H1 (cell line): ENCODE measurements at regions not wholly inside any gene's neighbourhood (a gene's known extent, or its start where the extent isn't known, plus 50 kb on each side); places are given as distances from the start of the nearest gene placed in this dataset.

Experiments
- CTCF ChIA-PET: fragments of 300-600 bp; sonication (Branson Sonifier 250); formaldehyde crosslinking; loops from one replicate; lab custom pipeline; 2021; ENCODE audit not compliant: partially characterized antibody; lab: Charles Lee
- POLR2A ChIA-PET: fragments of 300-600 bp; sonication (Branson Sonifier 250); formaldehyde crosslinking; loops from one replicate; lab custom pipeline; 2021; ENCODE audit warnings: inconsistent platforms; ENCODE audit not compliant: partially characterized antibody; lab: Charles Lee
- DNase-seq, 2 experiments: peaks; one replicate each; pipeline versions ENCODE4 v3.0.0 to v3.0.0-alpha.2; 2010 to 2022; ENCODE audit warnings: low spot score in 2 of 2, low read depth in 1 of 2, mixed read lengths in 1 of 2
- FAIRE-seq: peaks from 2 replicates; lab custom pipeline; 2011; peaks lifted over from hg19 to GRCh38; lab: Jason Lieb, UNC
- H2AFZ ChIP-seq: 2 replicates; pipeline ENCODE4 v1.8.1; 2012; ENCODE audit warnings: low read length, inconsistent platforms
- H2AK5ac ChIP-seq: 2 replicates; pipeline ENCODE4 v1.6.1; 2013; ENCODE audit warnings: low read depth, low read length
- H2BK120ac ChIP-seq: replicated peaks from 2 replicates; pipeline ENCODE3; 2013; ENCODE audit warnings: low read depth, low read length, inconsistent platforms
- H2BK12ac ChIP-seq: 2 replicates; pipeline ENCODE4 v1.6.1; 2013; ENCODE audit warnings: low read depth, low read length
- H2BK15ac ChIP-seq: 2 replicates; pipeline ENCODE4 v1.6.1; 2013; ENCODE audit warnings: low read length
- H2BK20ac ChIP-seq: 2 replicates; pipeline ENCODE4 v1.6.1; 2013; ENCODE audit warnings: low read length
- H2BK5ac ChIP-seq: 2 replicates; pipeline ENCODE4 v1.6.1; 2013; ENCODE audit warnings: low read depth, low read length
- H3K14ac ChIP-seq: 2 replicates; pipeline ENCODE4 v1.6.1; 2013; ENCODE audit warnings: inconsistent platforms; ENCODE audit not compliant: insufficient read length
- H3K18ac ChIP-seq: 2 replicates; pipeline ENCODE4 v1.6.1; 2013; ENCODE audit warnings: low read length; ENCODE audit errors: extremely low read depth
- H3K23ac ChIP-seq: 2 replicates; pipeline ENCODE4 v1.6.1; 2013; ENCODE audit warnings: inconsistent platforms; ENCODE audit not compliant: insufficient read length
- H3K23me2 ChIP-seq: 2 replicates; pipeline ENCODE4 v1.6.1; 2013; ENCODE audit warnings: low read depth, low read length
- H3K27ac ChIP-seq: 2 replicates; pipeline ENCODE4 v1.6.1; 2011; ENCODE audit warnings: low read depth, low read length, inconsistent platforms
- H3K27me3 ChIP-seq, 4 experiments: replicated peaks in 1 of 4; 1 replicate in 1 of 4; 2 replicates in 3 of 4; pipeline versions ENCODE4 v1.6.1 to v1.8.1; 2011 to 2013; ENCODE audit warnings: low read length in 3 of 4, mild to moderate bottlenecking in 3 of 4, inconsistent platforms in 2 of 4, mixed read lengths in 2 of 4, moderate library complexity in 1 of 4; ENCODE audit not compliant: control insufficient read depth in 3 of 4, insufficient read depth in 3 of 4; ENCODE audit errors: extremely low read depth in 1 of 4
- H3K36me3 ChIP-seq, 4 experiments: 2 replicates each; pipeline versions ENCODE4 v1.6.1 to v1.8.1; 2011 to 2013; ENCODE audit warnings: mild to moderate bottlenecking in 4 of 4, low read length in 3 of 4, moderate library complexity in 2 of 4, control low read depth in 1 of 4, inconsistent platforms in 1 of 4; ENCODE audit not compliant: insufficient read depth in 4 of 4, control insufficient read depth in 2 of 4
- H3K4ac ChIP-seq: replicated peaks from 2 replicates; pipeline ENCODE3; 2013; ENCODE audit warnings: low read length, low read depth, mixed read lengths, inconsistent platforms; ENCODE audit not compliant: insufficient read length
- H3K4me1 ChIP-seq, 4 experiments: replicated peaks in 1 of 4; 1 replicate in 1 of 4; 2 replicates in 3 of 4; pipeline versions ENCODE4 v1.6.1 to v1.8.1; 2011 to 2013; ENCODE audit warnings: low read length in 3 of 4, inconsistent platforms in 2 of 4, mixed read lengths in 1 of 4; ENCODE audit not compliant: insufficient read depth in 4 of 4, control insufficient read depth in 3 of 4
- H3K4me2 ChIP-seq, 2 experiments: 2 replicates each; pipeline versions ENCODE4 v1.6.1 to v1.8.1; 2011 to 2013; ENCODE audit warnings: low read depth in 2 of 2, low read length in 2 of 2, control low read depth in 1 of 2, inconsistent platforms in 1 of 2, mild to moderate bottlenecking in 1 of 2; ENCODE audit not compliant: insufficient read depth in 1 of 2
- H3K4me3 ChIP-seq, 4 experiments: fragments of 200-600, 300-600 bp in 1 of 4; sonication (generic), shearing (Covaris generic), sonication (Bioruptor Twin) in 1 of 4; 2 replicates each; pipeline versions ENCODE4 v1.5.1 to v1.8.1; 2011 to 2016; ENCODE audit warnings: low read length in 4 of 4, low read depth in 3 of 4, control low read depth in 2 of 4, inconsistent platforms in 2 of 4, mild to moderate bottlenecking in 2 of 4, mixed read lengths in 1 of 4, moderate library complexity in 1 of 4; ENCODE audit not compliant: insufficient read depth in 2 of 4; ENCODE audit errors: extremely low read depth in 1 of 4
- H3K56ac ChIP-seq: replicated peaks from 2 replicates; pipeline ENCODE3; 2013; ENCODE audit warnings: low read depth, mild to moderate bottlenecking, mixed read lengths, low read length, inconsistent platforms; ENCODE audit not compliant: insufficient read length
- H3K79me1 ChIP-seq: 2 replicates; pipeline ENCODE4 v1.6.1; 2013; ENCODE audit warnings: low read depth, low read length, control low read depth
- H3K79me2 ChIP-seq, 2 experiments: 2 replicates each; pipeline versions ENCODE4 v1.6.1 to v1.8.1; 2012 to 2013; ENCODE audit warnings: low read length in 2 of 2, mild to moderate bottlenecking in 2 of 2, inconsistent platforms in 1 of 2; ENCODE audit not compliant: insufficient read depth in 2 of 2, control insufficient read depth in 1 of 2
- H3K9ac ChIP-seq, 4 experiments: replicated peaks in 1 of 4; 1 replicate in 1 of 4; 2 replicates in 3 of 4; pipeline versions ENCODE4 v1.6.1 to v1.8.1; 2011 to 2013; ENCODE audit warnings: low read depth in 3 of 4, low read length in 3 of 4, control low read depth in 2 of 4, mild to moderate bottlenecking in 2 of 4, moderate library complexity in 2 of 4, inconsistent platforms in 1 of 4; ENCODE audit errors: extremely low read depth in 1 of 4
- H3K9me3 ChIP-seq, 2 experiments: 2 replicates each; pipeline versions ENCODE4 v1.6.1 to v1.8.1; 2012 to 2013; ENCODE audit warnings: mild to moderate bottlenecking in 2 of 2, moderate library complexity in 2 of 2, control low read depth in 1 of 2, inconsistent platforms in 1 of 2, low read depth in 1 of 2, low read length in 1 of 2, mixed read lengths in 1 of 2; ENCODE audit not compliant: insufficient read depth in 2 of 2
- H4K20me1 ChIP-seq, 2 experiments: replicated peaks in 1 of 2; 2 replicates each; pipeline versions ENCODE3 to v1.8.1; 2011 to 2013; ENCODE audit warnings: inconsistent platforms in 2 of 2, low read length in 2 of 2, mild to moderate bottlenecking in 1 of 2; ENCODE audit not compliant: insufficient read depth in 2 of 2, control insufficient read depth in 1 of 2
- H4K5ac ChIP-seq: 2 replicates; pipeline ENCODE4 v1.6.1; 2013; ENCODE audit warnings: low read length, low read depth, mixed read lengths, inconsistent platforms; ENCODE audit not compliant: insufficient read length
- H4K8ac ChIP-seq: 2 replicates; pipeline ENCODE4 v1.8.0; 2013; ENCODE audit warnings: mild to moderate bottlenecking, moderate library complexity, low read length, inconsistent platforms; ENCODE audit not compliant: insufficient read depth; ENCODE audit errors: extremely low read depth
- H4K91ac ChIP-seq: replicated peaks from 2 replicates; pipeline ENCODE3; 2013; ENCODE audit warnings: low read length, mixed read lengths, inconsistent platforms; ENCODE audit not compliant: insufficient read length
- BCL11A ChIP-seq, 2 experiments: IDR thresholded peaks; one replicate each; pipeline ENCODE4 v1.6.1; 2011; ENCODE audit warnings: low read depth in 2 of 2, low read length in 2 of 2, mild to moderate bottlenecking in 2 of 2
- CBX5 ChIP-seq: fragments of 300-800, 300-1000 bp; sonication (generic); IDR thresholded peaks from 2 replicates; pipeline ENCODE4 v1.7.1; 2016; ENCODE audit warnings: antibody characterized with exemption, low read length, low read depth
- CEBPB ChIP-seq: IDR thresholded peaks from 2 replicates; pipeline ENCODE4 v1.6.1; 2012; ENCODE audit warnings: low read depth, low read length
- CHD2 ChIP-seq: IDR thresholded peaks from 2 replicates; pipeline ENCODE4 v1.6.1; 2012; ENCODE audit warnings: low read length, improper control_type of control experiment
- FOSL1 ChIP-seq: IDR thresholded peaks from 2 replicates; pipeline ENCODE4 v1.6.1; 2011; ENCODE audit warnings: mild to moderate bottlenecking, low read depth, low read length, moderate library complexity; ENCODE audit not compliant: insufficient read depth
- HDAC6 ChIP-seq: IDR thresholded peaks from one replicate; pipeline ENCODE4 v1.7.1; 2012; ENCODE audit warnings: low read depth, mild to moderate bottlenecking, inconsistent platforms, low read length, moderate library complexity
- POLR2A ChIP-seq, 2 experiments: IDR thresholded peaks; 1 replicate in 1 of 2; 2 replicates in 1 of 2; pipeline ENCODE4 v1.6.1; 2011; ENCODE audit warnings: low read depth in 2 of 2, low read length in 2 of 2, mild to moderate bottlenecking in 2 of 2; ENCODE audit errors: control extremely low read depth in 1 of 2
- POU5F1 ChIP-seq: IDR thresholded peaks from 2 replicates; pipeline ENCODE4 v1.6.1; 2011; ENCODE audit warnings: low read depth, mild to moderate bottlenecking, low read length, moderate library complexity
- RBBP5 ChIP-seq: IDR thresholded peaks from 2 replicates; pipeline ENCODE4 v1.7.1; 2012; ENCODE audit warnings: low read depth, mild to moderate bottlenecking, inconsistent platforms, low read length, moderate library complexity, borderline replicate concordance
- RXRA ChIP-seq: IDR thresholded peaks from 2 replicates; pipeline ENCODE4 v1.6.1; 2011; ENCODE audit warnings: low read depth, mild to moderate bottlenecking, low read length, moderate library complexity; ENCODE audit not compliant: insufficient read depth
- SIRT6 ChIP-seq: IDR thresholded peaks from one replicate; pipeline ENCODE4 v1.7.1; 2012; ENCODE audit warnings: low read length, inconsistent platforms
- SP1 ChIP-seq: IDR thresholded peaks from 2 replicates; pipeline ENCODE4 v1.6.1; 2011; ENCODE audit warnings: low read depth, low read length
- SRF ChIP-seq: IDR thresholded peaks from 2 replicates; pipeline ENCODE4 v1.6.1; 2011; ENCODE audit warnings: mild to moderate bottlenecking, low read depth, low read length, moderate library complexity
- SUZ12 ChIP-seq: fragments of 200-600 bp; sonication (generic); IDR thresholded peaks from 2 replicates; pipeline ENCODE4 v1.6.1; 2012; ENCODE audit warnings: mild to moderate bottlenecking, inconsistent platforms, low read length, moderate library complexity, mixed read lengths
- TAF7 ChIP-seq: optimal IDR thresholded peaks from 2 replicates; pipeline ENCODE3; 2011; ENCODE audit warnings: low read depth, mild to moderate bottlenecking, inconsistent platforms, low read length, moderate library complexity, borderline replicate concordance
- WGBS, 2 experiments: shearing (Covaris generic) in 1 of 2; methylation state at CpG; one replicate each; pipeline versions ENCODE4 v1.1.6 to v1.1.7; 2013 to 2015; ENCODE audit warnings: low lambda C conversion rate in 2 of 2, mixed read lengths in 2 of 2, inconsistent platforms in 1 of 2, low coverage in 1 of 2, missing lambda C conversion rate in 1 of 2; ENCODE audit not compliant: insufficient replicate concordance in 2 of 2, insufficient coverage in 1 of 2, insufficient read length in 1 of 2; ENCODE audit errors: extremely low coverage in 1 of 2, missing lambda C conversion rate in 1 of 2; 5-methylcytosine and 5-hydroxymethylcytosine counted together

DNA sequence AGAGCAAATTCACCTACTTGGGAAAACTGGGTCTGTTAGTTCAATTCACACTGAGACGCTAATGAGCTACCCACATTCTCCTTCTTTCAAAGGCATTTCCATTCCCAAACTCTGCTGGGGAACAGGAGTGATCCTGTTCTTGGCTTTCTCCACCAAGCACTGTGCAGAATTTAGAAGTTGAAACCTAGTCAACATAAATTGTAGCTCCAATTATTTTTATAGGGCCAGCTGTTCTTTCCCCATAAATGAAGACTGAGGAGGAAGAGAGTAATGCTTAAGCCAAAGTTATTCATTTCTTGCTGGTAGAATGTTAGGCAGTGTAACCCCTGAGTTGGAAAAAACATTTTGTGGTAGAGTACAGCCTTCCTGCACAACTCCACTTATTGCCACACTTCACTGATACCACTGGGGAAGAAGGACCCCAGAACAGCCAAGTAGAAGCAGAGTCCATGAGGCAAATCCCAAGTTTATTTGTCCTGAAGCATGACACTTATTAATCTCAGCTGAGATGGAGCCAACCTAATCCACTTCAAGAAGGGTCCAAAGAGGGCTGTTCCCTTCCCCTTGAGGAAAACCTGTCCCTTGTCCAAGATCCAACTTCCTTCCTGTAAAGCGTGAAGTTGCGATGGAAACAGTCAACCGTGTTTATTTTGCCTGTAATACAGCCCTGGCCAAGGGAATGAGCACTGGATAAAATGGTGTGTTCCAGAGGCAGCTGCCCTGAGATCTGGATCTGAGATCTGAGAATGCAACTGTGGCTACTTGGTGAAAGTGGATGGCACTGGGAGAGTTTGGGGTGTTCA is 151.8 kb downstream of the TBX5 start:
- POLR2A ChIA-PET = no interaction called here
- Histone ChIP-seq H2BK5ac (no peak overlapping the region), H3K56ac (no peak overlapping the region), H3K23ac (no peak overlapping the region), H2AK5ac (no peak overlapping the region), H4K8ac (no peak overlapping the region), H2BK20ac (no peak overlapping the region), H3K36me3 (no peaks in the 10 kb centered on the region), H4K91ac (no peak overlapping the region), H3K4ac (no peak overlapping the region), H3K9ac (no peak overlapping the region), H3K4me3 (no peak overlapping the region), H3K27ac (no peak overlapping the region), H3K79me2 (no peaks in the 10 kb centered on the region), H2BK15ac (0 out of 2 replicates have a peak overlapping the region, but pooled peaks have one; percentile 16), H3K4me2 (no peak overlapping the region), H4K20me1 (no peaks in the 10 kb centered on the region), H4K5ac (no peak overlapping the region), H3K79me1 (no peaks in the 10 kb centered on the region), H2BK12ac (0 out of 2 replicates have a peak overlapping the region, but pooled peaks have one; percentile 39), H3K27me3 (no peaks in the 10 kb centered on the region; a peak in 1 of 7 replicates), H3K18ac (no peak overlapping the region), H3K4me1 (no peaks in the 10 kb centered on the region), H2BK120ac (no peak overlapping the region), H3K23me2 (0 out of 2 replicates have a peak, but pooled peaks cover 1% of the 10 kb centered on the region), H2AFZ (no peak overlapping the region), H3K14ac (no peak overlapping the region), H3K9me3 (no peaks in the 10 kb centered on the region)
- DNase-seq = no peak
- CTCF ChIA-PET = interaction anchor here (1.0 to 1.1 kb wide), 2 partner anchors 9 to 23 kb away, joined by 3 read pairs; no protein-coding TSS in a partner anchor
- 92% methylated on average over 4 of the region's 4 CpGs; no CpG with 5 or more reads in 1 of the 2 experiments for WGBS, 2 experiments
- no peak for FAIRE-seq
- TF ChIP-seq SIRT6 (no peak), CEBPB (no peak), SRF (no peak), FOSL1 (no peak), RXRA (no peak), TAF7 (no peak), SUZ12 (no peak), CBX5 (no peak), CHD2 (no peak), HDAC6 (no peak), POLR2A (IDR thresholded peaks at IDR 0.05; ENCODE audit: control extremely low read depth in 1 of 2, low read depth in 2 of 2, low read length in 2 of 2) (no peak), POU5F1 (no peak), SP1 (no peak), RBBP5 (no peak), BCL11A (IDR thresholded peaks at IDR 0.05; ENCODE audit: low read depth in 2 of 2, low read length in 2 of 2) (no peak)
